GM20000 (cell line): ENCODE measurements at regions not wholly inside any gene's neighbourhood (a gene's known extent, or its start where the extent isn't known, plus 50 kb on each side); places are given as distances from the start of the nearest gene placed in this dataset.
"Not testable (repeated sequence)": the region's sequence is repeated elsewhere in the genome, so short reads cannot be mapped to it uniquely, and the experiment has no call there.

Source experiments
- DNase-seq: peaks from one replicate; pipeline ENCODE4 v3.0.0; 2012; ENCODE audit warnings: low spot score
- TF ChIP-seq, protein P1 (sequence below): IDR thresholded peaks from 2 replicates; pipeline ENCODE4 v1.5.1; 2012; ENCODE audit warnings: mild to moderate bottlenecking, control low read depth; ENCODE audit errors: extremely low read depth, missing control alignments

DNA sequence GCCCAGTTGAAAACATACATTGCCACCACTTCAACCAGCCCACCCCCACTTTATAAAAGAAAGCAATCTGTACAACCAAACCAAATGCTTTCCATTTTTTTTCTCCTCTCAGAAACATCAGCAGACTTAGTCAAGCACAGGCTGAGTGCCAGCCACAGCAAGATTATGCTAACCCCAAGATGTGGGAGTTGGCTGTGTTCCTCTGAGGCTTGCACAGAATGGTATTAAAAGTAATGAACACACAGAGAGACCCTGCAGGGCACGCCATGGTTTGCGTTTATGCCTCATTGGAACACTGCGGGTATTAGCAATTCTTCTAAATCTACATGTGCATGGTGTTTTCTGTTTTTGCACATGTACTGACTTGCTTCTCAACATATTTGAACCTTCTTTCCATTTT lies 419.9 kb upstream of the GRAMD2B start:
- TF ChIP-seq, protein P1, sequence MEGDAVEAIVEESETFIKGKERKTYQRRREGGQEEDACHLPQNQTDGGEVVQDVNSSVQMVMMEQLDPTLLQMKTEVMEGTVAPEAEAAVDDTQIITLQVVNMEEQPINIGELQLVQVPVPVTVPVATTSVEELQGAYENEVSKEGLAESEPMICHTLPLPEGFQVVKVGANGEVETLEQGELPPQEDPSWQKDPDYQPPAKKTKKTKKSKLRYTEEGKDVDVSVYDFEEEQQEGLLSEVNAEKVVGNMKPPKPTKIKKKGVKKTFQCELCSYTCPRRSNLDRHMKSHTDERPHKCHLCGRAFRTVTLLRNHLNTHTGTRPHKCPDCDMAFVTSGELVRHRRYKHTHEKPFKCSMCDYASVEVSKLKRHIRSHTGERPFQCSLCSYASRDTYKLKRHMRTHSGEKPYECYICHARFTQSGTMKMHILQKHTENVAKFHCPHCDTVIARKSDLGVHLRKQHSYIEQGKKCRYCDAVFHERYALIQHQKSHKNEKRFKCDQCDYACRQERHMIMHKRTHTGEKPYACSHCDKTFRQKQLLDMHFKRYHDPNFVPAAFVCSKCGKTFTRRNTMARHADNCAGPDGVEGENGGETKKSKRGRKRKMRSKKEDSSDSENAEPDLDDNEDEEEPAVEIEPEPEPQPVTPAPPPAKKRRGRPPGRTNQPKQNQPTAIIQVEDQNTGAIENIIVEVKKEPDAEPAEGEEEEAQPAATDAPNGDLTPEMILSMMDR: no peak

DNA sequence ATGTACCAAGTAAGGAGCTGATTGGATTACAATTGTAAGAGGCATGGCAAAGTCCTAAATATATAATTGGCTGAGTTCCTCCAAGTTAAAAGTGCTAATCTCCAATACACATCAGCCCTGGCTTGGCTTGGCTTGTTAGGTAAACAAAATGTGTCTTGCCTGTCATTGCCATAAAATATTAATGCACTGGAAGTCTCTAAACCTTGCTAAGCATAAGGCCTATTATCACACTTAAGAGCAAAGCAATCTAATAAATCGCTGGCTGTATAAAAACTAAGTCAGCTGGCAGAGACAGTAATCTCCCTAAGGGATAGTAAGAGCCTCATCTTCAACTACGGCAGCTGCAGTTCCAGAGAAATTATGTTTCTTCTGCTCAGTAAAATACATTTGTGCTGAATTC lies 418.6 kb upstream of the GRAMD2B start:
- no peak for DNase-seq
- TF ChIP-seq, protein P1: no peak

More for the DNA sequence above, 419.9 kb upstream of the GRAMD2B start:
- DNase-seq: no peak

DNA sequence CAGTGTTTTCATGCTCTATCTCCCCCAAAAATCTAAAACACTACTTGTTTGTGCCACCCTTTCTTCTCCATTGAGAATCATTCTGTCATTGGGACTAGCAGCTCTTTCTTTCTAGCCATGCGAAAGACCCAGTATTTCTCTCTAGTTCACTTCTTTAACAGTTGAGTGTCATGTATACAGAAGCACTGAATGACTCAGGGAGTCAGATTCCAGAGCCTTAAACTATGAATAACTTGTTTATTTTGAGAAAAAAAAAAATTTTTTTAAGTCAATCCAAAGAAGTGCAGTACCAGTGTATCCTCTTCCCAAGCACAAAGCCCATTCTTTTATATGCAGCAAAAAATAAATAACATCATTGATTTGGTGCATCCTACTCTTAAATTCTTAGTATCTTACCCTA lies 415.4 kb upstream of the GRAMD2B start:
- DNase-seq: no peak
- TF ChIP-seq, protein P1: no peak

DNA sequence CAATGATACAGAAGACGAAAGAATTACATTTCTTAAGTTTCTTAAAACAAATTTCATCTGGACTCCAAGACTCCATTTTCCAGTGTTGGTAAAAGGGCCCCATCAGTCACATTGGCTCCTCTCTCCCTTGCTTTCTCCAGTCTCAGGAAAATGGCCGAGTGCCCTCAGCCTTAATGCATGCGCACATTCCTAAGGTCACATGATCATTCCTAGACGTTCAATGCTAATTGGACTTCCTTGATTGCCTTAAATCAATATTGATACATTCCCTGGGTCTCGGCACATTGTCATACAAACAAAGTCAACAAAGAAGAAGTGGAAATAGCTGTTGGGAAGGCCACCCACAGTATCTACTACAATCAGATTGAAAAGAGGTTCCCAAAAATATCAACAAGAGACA lies 413.6 kb upstream of the GRAMD2B start:
- TF ChIP-seq, protein P1: no peak
- DNase-seq: no peak

DNA sequence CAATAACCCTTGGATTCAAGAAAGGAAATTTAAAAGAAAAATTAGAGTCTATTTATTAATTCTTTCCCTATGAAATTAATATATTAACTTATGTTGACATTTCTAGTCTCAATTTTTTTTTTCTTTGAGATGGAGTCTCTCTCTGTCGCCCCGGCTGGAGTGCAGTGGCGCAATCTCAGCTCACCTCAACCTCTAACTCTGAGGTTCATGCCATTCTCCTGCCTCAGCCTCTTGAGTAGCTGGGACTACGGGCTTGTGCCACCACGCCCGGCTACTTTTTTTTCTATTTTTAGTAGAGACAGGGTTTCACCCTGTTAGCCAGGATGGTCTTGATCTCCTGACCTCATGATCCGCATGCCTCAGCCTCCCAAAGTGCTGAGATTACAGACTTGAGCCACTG lies 411.7 kb upstream of the GRAMD2B start:
- not testable (repeated sequence) for DNase-seq

DNA sequence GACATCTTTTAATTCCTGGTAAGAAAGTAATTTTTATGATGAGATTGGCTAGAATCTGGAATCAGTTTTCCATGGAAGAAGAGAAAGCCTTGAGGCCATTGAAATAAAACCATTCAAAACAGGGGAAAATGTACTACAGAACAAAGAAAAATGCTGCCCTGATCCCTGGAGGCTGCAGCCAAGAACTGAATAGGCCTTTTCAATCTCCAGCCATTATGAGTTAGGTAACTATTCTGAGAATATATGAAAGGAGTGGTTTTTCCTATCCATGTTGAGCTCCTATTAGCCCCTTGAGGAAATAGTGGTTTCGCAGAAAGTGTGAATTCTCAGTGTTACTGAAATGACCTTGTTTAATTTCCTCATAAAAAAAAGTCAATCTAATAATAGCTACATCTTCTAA lies 408.5 kb upstream of the GRAMD2B start:
- no peak for DNase-seq
- TF ChIP-seq, protein P1: no peak

DNA sequence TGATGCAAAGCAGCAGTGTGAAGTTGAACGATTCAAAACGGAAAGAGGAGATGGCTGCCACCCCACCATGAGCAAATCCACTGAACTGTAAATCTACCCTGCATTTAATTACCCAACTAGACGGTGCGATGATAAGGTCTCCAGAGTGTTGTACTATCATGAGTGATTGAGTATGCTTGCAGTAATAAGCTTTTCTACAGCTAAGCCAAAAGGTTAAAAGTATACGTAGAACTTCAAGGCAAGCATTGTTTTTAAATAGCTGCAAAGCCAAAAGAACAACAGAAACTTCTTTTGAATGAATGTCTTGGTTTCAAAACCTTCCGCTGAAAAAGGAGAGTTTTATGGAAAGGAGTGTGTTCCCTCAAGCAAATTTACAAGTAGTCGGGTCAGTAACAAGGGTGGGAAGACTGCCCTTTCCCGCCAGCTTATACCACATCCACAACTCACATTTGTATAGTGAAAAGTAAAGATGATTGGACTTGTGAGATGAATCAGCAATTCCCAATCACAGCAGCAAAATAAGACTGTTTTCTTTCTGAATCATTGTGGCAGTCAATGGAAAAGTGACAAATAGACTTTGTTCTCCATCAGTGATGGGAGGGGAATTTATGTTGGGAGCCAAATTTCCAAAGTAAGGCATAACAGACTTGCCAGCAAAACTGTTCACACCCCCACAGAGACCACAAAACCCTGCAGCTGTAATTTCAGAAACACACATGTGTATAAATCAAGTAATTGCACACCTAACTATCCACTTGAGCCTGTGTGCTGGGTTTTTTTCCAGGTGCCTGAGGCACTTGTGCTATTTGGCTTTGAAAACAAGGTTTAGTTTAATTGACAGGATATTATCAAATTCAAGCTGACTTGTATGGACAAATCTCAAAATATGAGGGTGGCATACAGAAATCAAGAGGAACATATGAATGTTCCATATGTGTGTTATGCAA lies 407.7 kb upstream of the GRAMD2B start:
- DNase-seq: no peak
- TF ChIP-seq, protein P1: no peak

DNA sequence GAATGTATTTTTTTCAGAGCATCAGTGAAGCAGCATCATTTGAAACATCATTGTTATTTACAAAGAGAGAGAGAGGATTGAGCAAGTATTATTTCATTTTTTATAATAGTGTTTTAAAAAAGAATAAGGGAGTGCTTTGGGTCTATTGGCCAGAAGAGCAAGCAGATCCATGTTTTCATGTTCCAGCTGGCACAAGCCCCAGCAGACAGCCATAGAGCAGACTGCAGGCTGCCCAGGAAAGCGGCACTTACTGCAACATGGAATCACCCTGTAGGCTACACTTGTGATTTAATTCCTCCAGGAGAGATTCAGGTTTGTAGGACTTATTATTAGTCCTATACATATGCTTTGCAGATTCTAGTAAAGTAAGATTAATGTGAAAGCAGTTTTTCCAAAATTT lies 407.0 kb upstream of the GRAMD2B start:
- DNase-seq: no peak
- TF ChIP-seq, protein P1: no peak
